MCF 10A (cell line): ENCODE measurements at regions not wholly inside any gene's neighbourhood (a gene's known extent, or its start where the extent isn't known, plus 50 kb on each side); places are given as distances from the start of the nearest gene placed in this dataset.
A peak's percentile ranks its signal among the peaks of the same experiment; 100 is the strongest.

Experiments
- BruUV-seq: library from RNA; stranded (reverse); fragments of 400-500 nt; replicated peaks from 2 replicates; lab custom pipeline; 2021; lab: Mats Ljungman, UMichigan
- CTCF ChIA-PET: fragments of 300-600 bp; sonication (Branson Sonifier 250); formaldehyde crosslinking; extraction: SDS; loops from one replicate; lab custom pipeline; 2021; ENCODE audit warnings: antibody characterized with exemption, inconsistent platforms; lab: Yijun Ruan, JAX
- POLR2A ChIA-PET: fragments of 300-600, 350-650 bp; sonication (Branson Sonifier 250); formaldehyde crosslinking; extraction: SDS; loops from one replicate; lab custom pipeline; 2020; ENCODE audit warnings: antibody characterized with exemption, inconsistent platforms; lab: Yijun Ruan, JAX
- DNase-seq: peaks from one replicate; pipeline ENCODE4 v3.0.0-alpha.2; 2018; ENCODE audit not compliant: unreplicated experiment
- H3K27ac Mint-ChIP-seq: one replicate; pipeline ENCODE4 v1.8.0; 2022; ENCODE audit warnings: mild to moderate bottlenecking, low read depth, mixed read lengths; ENCODE audit not compliant: unreplicated experiment
- H3K27me3 Mint-ChIP-seq: one replicate; pipeline ENCODE4 v1.8.0; 2022; ENCODE audit warnings: mixed read lengths; ENCODE audit not compliant: insufficient read depth, unreplicated experiment
- H3K36me3 Mint-ChIP-seq: one replicate; pipeline ENCODE4 v1.8.0; 2022; ENCODE audit warnings: mild to moderate bottlenecking, moderate library complexity, mixed read lengths; ENCODE audit not compliant: insufficient read depth, unreplicated experiment
- H3K4me1 Mint-ChIP-seq: one replicate; pipeline ENCODE4 v1.8.0; 2022; ENCODE audit warnings: mixed read lengths; ENCODE audit not compliant: insufficient read depth, unreplicated experiment
- H3K4me3 Mint-ChIP-seq: one replicate; pipeline ENCODE4 v1.8.0; 2022; ENCODE audit warnings: mild to moderate bottlenecking, moderate library complexity, mixed read lengths; ENCODE audit not compliant: unreplicated experiment
- H3K9me3 Mint-ChIP-seq: one replicate; pipeline ENCODE4 v1.8.0; 2022; ENCODE audit warnings: mixed read lengths; ENCODE audit not compliant: unreplicated experiment
- intact Hi-C: fragments of 100-400 bp; cut with micrococcal nuclease; formaldehyde crosslinking; loops from 2 replicates; pipeline ENCODE4 v1.14.1; 2022
- TF ChIP-seq, protein P1 (sequence below): fragments of 200-600 bp; IDR thresholded peaks from one replicate; pipeline ENCODE4 v1.8.0; 2022; ENCODE audit warnings: antibody characterized with exemption, mild to moderate bottlenecking; ENCODE audit not compliant: unreplicated experiment

DNA sequence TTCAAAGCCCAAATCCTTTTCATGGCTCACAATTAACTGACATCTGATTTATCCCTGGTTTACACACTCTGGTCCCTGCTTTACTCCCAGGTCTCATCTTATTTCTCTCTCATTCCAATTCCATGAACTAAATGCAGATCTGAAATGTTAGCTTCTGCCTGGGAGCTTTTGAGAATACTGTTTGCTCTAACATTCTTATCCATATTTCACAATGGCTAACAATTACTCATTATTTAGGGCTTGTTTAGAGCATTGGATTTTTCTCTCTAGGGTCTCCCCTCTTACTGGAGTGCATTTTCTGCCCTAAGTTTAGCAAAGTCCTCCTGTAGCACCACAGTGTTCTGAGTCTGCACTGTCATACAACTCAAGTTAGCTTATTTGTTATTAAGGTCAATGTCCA is 121.5 kb upstream of the HCRTR2 start:
- ChIA-PET CTCF (no interaction called here), POLR2A (no interaction called here)
- no TSS peak for BruUV-seq
- H3K27me3 Mint-ChIP-seq = no peaks in the 10 kb centered on the region
- no peak for DNase-seq
- intact Hi-C loops = no loop called here
- H3K4me1 Mint-ChIP-seq = no peaks in the 10 kb centered on the region
- H3K4me3 Mint-ChIP-seq = no peak overlapping the region
- no peaks in the 10 kb centered on the region for H3K9me3 Mint-ChIP-seq
- H3K36me3 Mint-ChIP-seq = no peaks in the 10 kb centered on the region
- TF ChIP-seq, protein P1, sequence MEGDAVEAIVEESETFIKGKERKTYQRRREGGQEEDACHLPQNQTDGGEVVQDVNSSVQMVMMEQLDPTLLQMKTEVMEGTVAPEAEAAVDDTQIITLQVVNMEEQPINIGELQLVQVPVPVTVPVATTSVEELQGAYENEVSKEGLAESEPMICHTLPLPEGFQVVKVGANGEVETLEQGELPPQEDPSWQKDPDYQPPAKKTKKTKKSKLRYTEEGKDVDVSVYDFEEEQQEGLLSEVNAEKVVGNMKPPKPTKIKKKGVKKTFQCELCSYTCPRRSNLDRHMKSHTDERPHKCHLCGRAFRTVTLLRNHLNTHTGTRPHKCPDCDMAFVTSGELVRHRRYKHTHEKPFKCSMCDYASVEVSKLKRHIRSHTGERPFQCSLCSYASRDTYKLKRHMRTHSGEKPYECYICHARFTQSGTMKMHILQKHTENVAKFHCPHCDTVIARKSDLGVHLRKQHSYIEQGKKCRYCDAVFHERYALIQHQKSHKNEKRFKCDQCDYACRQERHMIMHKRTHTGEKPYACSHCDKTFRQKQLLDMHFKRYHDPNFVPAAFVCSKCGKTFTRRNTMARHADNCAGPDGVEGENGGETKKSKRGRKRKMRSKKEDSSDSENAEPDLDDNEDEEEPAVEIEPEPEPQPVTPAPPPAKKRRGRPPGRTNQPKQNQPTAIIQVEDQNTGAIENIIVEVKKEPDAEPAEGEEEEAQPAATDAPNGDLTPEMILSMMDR = no peak
- H3K27ac Mint-ChIP-seq = no peak overlapping the region

DNA sequence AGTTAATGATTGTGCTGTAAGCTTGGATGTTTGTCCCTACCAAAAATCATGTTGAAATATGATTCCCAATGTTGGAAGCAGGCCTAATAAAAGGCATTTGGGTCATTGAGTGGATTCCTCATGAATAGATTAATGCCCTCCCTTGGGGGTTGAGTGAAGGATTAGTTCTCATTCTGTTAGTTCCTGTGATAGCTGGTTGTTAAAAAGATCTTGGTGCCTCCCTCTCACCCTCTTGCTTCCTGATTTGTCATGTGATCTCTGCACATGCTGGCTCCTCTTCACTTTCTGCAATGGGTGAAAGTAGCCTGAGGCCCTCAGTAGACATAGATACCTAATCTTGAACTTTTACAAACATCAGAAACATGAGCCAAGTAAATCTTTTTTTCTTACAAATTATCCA is 115.6 kb upstream of the HCRTR2 start:
- Mint-ChIP-seq H3K27ac (no peak overlapping the region), H3K27me3 (no peaks in the 10 kb centered on the region), H3K36me3 (no peaks in the 10 kb centered on the region), H3K9me3 (peaks cover 8% of the 10 kb centered on the region), H3K4me1 (no peaks in the 10 kb centered on the region), H3K4me3 (no peak overlapping the region)
- DNase-seq = no peak
- intact Hi-C loops = no loop called here
- no TSS peak for BruUV-seq
- CTCF ChIA-PET = interaction anchor here (0.5 to 1.1 kb wide), 3 partner anchors 10 to 1114 kb away, joined by 3 read pairs; no protein-coding TSS in a partner anchor
- TF ChIP-seq, protein P1 = no peak
- POLR2A ChIA-PET = interaction anchor here (0.6 kb wide), 1 partner anchor 361 kb away, joined by 3 read pairs; no protein-coding TSS in a partner anchor

DNA sequence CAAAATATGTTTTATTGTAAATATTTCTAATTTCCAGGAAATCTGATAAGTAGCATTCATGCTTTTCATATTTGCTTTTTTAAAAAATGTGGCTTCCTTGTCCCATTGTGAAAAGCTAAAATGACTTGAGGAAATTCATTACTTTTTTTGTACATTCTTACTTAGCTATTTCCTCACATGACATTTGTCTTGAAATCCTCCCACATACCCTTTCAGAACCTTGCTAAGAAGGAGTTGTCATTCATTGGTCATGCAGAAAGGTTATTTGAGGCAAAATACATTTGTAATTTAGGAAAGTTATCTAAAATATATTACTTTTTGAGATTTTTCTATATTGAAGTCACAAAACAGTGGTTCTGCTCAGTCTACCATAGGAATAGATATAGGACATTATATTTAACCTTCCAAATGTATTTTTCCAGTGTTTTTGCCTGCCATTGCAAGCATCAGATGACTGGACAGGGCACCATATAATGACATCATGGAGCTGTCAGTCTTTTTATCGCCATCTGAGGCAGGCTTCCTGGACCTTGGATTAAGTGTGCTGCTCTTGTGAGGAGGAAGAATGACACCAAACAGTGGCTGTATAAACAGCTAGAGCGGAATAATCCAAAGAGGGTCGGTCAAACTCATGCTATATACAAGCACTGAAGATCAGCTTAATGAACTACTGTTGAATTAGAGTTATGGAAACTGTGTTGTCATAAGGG is 109.4 kb upstream of the HCRTR2 start:
- BruUV-seq = no TSS peak
- DNase-seq = no peak
- no peaks in the 10 kb centered on the region for H3K36me3 Mint-ChIP-seq
- no peaks in the 10 kb centered on the region for H3K27me3 Mint-ChIP-seq
- no peak overlapping the region for H3K4me3 Mint-ChIP-seq
- POLR2A ChIA-PET = interaction anchor here (0.9 to 1.2 kb wide), 3 partner anchors 34 to 216 kb away, joined by 3 to 4 read pairs (median 3); no protein-coding TSS in a partner anchor
- no peak overlapping the region for H3K27ac Mint-ChIP-seq
- no peaks in the 10 kb centered on the region for H3K4me1 Mint-ChIP-seq
- intact Hi-C loops = loop anchor here (5.0 kb wide), 1 partner anchor 128 kb away; no protein-coding TSS in a partner anchor
- TF ChIP-seq, protein P1 = no peak
- CTCF ChIA-PET = interaction anchor here (0.7 to 3.2 kb wide), 7 partner anchors 34 to 1079 kb away, joined by 3 to 24 read pairs (median 4); no protein-coding TSS in a partner anchor
- H3K9me3 Mint-ChIP-seq = peaks cover 4% of the 10 kb centered on the region

DNA sequence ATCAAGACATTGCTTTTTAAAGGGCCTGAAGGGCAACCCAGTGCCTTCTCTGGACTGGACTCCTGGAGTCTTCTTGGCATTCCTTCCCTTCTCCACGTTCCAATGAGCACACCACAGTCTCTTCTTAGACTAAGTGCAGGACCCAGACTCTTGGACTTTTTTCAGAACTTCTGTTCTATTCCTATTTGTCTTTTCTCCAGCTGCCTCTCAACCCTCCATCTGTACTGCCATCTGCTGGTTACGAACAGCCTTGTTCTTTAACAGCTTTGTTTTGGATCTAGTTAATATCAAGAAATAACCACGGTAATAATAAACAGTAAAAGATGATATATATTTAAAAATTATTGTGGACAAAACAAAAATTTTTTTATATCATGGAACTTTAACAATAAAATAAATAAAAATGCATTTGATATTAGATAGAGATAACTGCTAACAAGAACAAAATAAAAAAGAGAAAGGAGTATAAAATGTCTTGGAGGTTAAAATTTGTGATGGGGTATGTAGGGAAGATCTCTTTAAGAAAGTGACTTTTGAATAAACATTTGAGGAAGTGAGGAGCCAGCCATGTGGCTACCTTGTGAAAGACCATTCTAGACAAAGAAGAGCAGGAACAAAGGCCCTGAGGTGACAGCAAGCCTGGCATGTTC is 105.1 kb upstream of the HCRTR2 start:
- ChIA-PET POLR2A (interaction anchor here (0.6 to 2.0 kb wide), 5 partner anchors 15 to 1990 kb away, joined by 3 to 7 read pairs (median 4); no protein-coding TSS in a partner anchor), CTCF (interaction anchor here (0.5 to 2.1 kb wide), 8 partner anchors 352 to 1084 kb away, joined by 3 to 24 read pairs (median 4); no protein-coding TSS in a partner anchor)
- Mint-ChIP-seq H3K36me3 (no peaks in the 10 kb centered on the region), H3K4me1 (no peaks in the 10 kb centered on the region), H3K4me3 (no peak overlapping the region), H3K27me3 (no peaks in the 10 kb centered on the region), H3K27ac (no peak overlapping the region), H3K9me3 (no peaks in the 10 kb centered on the region)
- no TSS peak for BruUV-seq
- peak; percentile 63 for DNase-seq
- TF ChIP-seq, protein P1 = peak; percentile 65
- intact Hi-C loops = loop anchor here (1.0 to 5.0 kb wide), 8 partner anchors 132 to 1083 kb away; partner anchors contain the start of gene FAM83B
